OCI-LY1 (cell line): ENCODE measurements at regions not wholly inside any gene's neighbourhood (a gene's known extent, or its start where the extent isn't known, plus 50 kb on each side); places are given as distances from the start of the nearest gene placed in this dataset.

Experiments
- H2AFZ ChIP-seq: fragments of 200-600 bp; sonication (generic), shearing (Covaris generic); 2 replicates; pipeline ENCODE4 v1.6.0; 2014; ENCODE audit warnings: antibody characterized with exemption, mild to moderate bottlenecking, low read length
- H3F3A ChIP-seq: fragments of 200-600 bp; sonication (generic), shearing (Covaris generic); 2 replicates; pipeline ENCODE4 v1.6.0; 2014; ENCODE audit warnings: mild to moderate bottlenecking, antibody characterized with exemption, low read length, moderate library complexity; ENCODE audit not compliant: insufficient read depth
- H3K27ac ChIP-seq: fragments of 200-600 bp; sonication (generic); 2 replicates; pipeline ENCODE4 v1.5.1; 2014; ENCODE audit warnings: low read length, mixed run types, mild to moderate bottlenecking, low read depth; ENCODE audit not compliant: poor library complexity, severe bottlenecking
- H3K27me3 ChIP-seq: fragments of 200-600 bp; sonication (generic); 2 replicates; pipeline ENCODE4 v1.6.0; 2014; ENCODE audit warnings: antibody characterized with exemption, mild to moderate bottlenecking, low read length, moderate library complexity; ENCODE audit not compliant: insufficient read depth
- H3K36me3 ChIP-seq: fragments of 200-600 bp; sonication (generic); 2 replicates; pipeline ENCODE4 v1.6.1; 2014; ENCODE audit warnings: mild to moderate bottlenecking, antibody characterized with exemption, low read length, moderate library complexity, mixed read lengths; ENCODE audit not compliant: insufficient read depth
- H3K4me1 ChIP-seq: fragments of 200-600 bp; sonication (generic); 2 replicates; pipeline ENCODE4 v1.5.1; 2014; ENCODE audit warnings: mild to moderate bottlenecking, low read length, moderate library complexity; ENCODE audit not compliant: insufficient read depth, severe bottlenecking
- H3K4me2 ChIP-seq: fragments of 200-600 bp; sonication (generic), shearing (Covaris generic); 2 replicates; pipeline ENCODE4 v1.6.1; 2014; ENCODE audit warnings: low read length
- H3K4me3 ChIP-seq: fragments of 200-600 bp; sonication (generic); 2 replicates; pipeline ENCODE4 v1.5.1; 2014; ENCODE audit warnings: low read length, low read depth, mild to moderate bottlenecking, mixed read lengths; ENCODE audit not compliant: poor library complexity, severe bottlenecking
- H3K79me2 ChIP-seq: fragments of 200-600 bp; shearing (Covaris generic); 2 replicates; pipeline ENCODE4 v1.6.1; 2016; ENCODE audit warnings: mixed run types, low read length, mixed read lengths; ENCODE audit not compliant: insufficient read depth
- H3K9ac ChIP-seq: fragments of 200-600 bp; sonication (generic), shearing (Covaris generic); 2 replicates; pipeline ENCODE4 v1.6.1; 2014; ENCODE audit warnings: mild to moderate bottlenecking, low read length, mixed read lengths
- H3K9me2 ChIP-seq: fragments of 200-600 bp; sonication (generic), shearing (Covaris generic); 2 replicates; pipeline ENCODE4 v1.6.1; 2014; ENCODE audit warnings: low read depth, mild to moderate bottlenecking, low read length, mixed read lengths
- H3K9me3 ChIP-seq: fragments of 200-600 bp; shearing (Covaris generic); 2 replicates; pipeline ENCODE4 v1.6.1; 2014; ENCODE audit warnings: low read length, mixed read lengths
- H4K20me1 ChIP-seq: fragments of 200-600 bp; sonication (generic), shearing (Covaris generic); 2 replicates; pipeline ENCODE4 v1.6.0; 2016; ENCODE audit warnings: mild to moderate bottlenecking, low read length; ENCODE audit not compliant: insufficient read depth
- EZH2 ChIP-seq: fragments of 200-600 bp; sonication (generic), shearing (Covaris generic); IDR thresholded peaks from 2 replicates; pipeline ENCODE4 v1.8.0; 2017; ENCODE audit warnings: borderline replicate concordance, mixed run types, mild to moderate bottlenecking, antibody characterized with exemption, low read length, moderate library complexity, mixed read lengths
- TF ChIP-seq, protein P1 (sequence below): fragments of 200-600 bp; sonication (generic), shearing (Covaris generic); IDR thresholded peaks from 2 replicates; pipeline ENCODE4 v1.5.1; 2017; ENCODE audit warnings: mild to moderate bottlenecking, antibody characterized with exemption, low read length, moderate library complexity, mixed read lengths

DNA sequence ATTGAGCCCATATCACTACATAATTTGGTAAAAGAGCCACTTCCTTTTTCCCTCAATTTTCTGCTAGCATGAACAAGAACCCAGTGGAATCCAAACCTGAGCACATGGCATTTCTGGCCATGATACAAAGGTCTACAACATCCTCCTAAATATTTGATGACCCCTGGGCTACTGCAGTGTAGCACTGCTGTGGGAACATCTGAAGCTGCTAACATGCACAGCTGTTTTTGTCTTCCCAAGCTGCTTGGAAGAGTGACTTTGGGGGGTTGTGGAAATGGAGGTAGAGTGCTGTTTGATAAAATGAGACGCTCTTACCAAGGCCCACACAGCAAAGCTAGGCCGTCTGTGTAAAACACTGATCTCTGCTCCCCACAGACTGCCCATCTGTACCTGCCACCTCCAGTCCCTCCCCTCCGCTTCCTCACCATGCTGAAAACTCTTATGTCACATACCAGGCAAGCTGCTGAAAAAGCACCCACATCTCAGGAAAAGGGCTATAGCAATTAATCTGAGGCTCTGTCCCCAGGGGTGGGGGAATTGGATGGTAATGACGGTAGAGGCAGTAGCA, 197.2 kb upstream of the HNRNPA3 start:
- Histone ChIP-seq H3K4me3 (no peak overlapping the region), H3K27me3 (no peaks in the 10 kb centered on the region), H2AFZ (no peak overlapping the region), H3K36me3 (no peaks in the 10 kb centered on the region), H4K20me1 (no peaks in the 10 kb centered on the region), H3K79me2 (no peaks in the 10 kb centered on the region), H3K4me1 (no peaks in the 10 kb centered on the region), H3K9me2 (no peaks in the 10 kb centered on the region), H3K9ac (no peak overlapping the region), H3K4me2 (no peak overlapping the region), H3F3A (no peaks in the 10 kb centered on the region), H3K9me3 (no peaks in the 10 kb centered on the region), H3K27ac (no peak overlapping the region)
- TF ChIP-seq, protein P1, sequence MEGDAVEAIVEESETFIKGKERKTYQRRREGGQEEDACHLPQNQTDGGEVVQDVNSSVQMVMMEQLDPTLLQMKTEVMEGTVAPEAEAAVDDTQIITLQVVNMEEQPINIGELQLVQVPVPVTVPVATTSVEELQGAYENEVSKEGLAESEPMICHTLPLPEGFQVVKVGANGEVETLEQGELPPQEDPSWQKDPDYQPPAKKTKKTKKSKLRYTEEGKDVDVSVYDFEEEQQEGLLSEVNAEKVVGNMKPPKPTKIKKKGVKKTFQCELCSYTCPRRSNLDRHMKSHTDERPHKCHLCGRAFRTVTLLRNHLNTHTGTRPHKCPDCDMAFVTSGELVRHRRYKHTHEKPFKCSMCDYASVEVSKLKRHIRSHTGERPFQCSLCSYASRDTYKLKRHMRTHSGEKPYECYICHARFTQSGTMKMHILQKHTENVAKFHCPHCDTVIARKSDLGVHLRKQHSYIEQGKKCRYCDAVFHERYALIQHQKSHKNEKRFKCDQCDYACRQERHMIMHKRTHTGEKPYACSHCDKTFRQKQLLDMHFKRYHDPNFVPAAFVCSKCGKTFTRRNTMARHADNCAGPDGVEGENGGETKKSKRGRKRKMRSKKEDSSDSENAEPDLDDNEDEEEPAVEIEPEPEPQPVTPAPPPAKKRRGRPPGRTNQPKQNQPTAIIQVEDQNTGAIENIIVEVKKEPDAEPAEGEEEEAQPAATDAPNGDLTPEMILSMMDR, result no peak
- no peak for TF ChIP-seq EZH2

DNA sequence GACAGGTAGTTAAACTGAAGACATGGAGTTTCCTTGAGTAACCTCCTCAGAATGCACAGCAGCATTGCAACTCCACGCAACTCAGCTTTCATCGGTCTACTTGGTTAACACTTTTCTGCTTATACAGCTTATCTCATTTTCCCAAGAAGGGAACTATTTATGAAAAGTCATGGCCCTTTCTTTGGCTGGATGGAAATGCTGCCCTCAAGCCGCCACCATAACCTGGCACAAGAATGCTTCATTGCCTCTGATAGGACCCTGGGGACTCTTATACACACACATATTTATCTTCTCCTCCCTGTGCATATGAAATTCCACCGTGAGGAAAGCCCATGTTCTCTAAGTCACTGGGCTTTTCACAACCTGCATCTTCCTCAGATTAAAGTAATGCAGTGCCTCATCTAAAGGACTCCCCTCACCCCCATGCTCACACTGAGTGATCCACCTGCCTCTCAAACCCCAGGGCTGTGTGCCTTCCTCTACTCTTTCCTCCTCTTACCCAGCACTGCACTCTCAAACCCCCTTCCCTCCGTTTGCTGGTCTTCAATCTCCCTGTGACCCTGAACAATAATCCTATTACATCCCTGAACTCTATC, 192.0 kb upstream of the HNRNPA3 start:
- Histone ChIP-seq H3K9ac (no peak overlapping the region), H3K36me3 (no peaks in the 10 kb centered on the region), H2AFZ (no peak overlapping the region), H3K4me1 (no peaks in the 10 kb centered on the region), H3K4me2 (no peak overlapping the region), H3K9me2 (no peaks in the 10 kb centered on the region), H3K9me3 (no peaks in the 10 kb centered on the region), H3K27ac (no peak overlapping the region), H3K4me3 (no peak overlapping the region), H4K20me1 (no peaks in the 10 kb centered on the region), H3K79me2 (no peaks in the 10 kb centered on the region), H3K27me3 (no peaks in the 10 kb centered on the region), H3F3A (no peaks in the 10 kb centered on the region)
- TF ChIP-seq EZH2, result no peak
- TF ChIP-seq, protein P1, result no peak

DNA sequence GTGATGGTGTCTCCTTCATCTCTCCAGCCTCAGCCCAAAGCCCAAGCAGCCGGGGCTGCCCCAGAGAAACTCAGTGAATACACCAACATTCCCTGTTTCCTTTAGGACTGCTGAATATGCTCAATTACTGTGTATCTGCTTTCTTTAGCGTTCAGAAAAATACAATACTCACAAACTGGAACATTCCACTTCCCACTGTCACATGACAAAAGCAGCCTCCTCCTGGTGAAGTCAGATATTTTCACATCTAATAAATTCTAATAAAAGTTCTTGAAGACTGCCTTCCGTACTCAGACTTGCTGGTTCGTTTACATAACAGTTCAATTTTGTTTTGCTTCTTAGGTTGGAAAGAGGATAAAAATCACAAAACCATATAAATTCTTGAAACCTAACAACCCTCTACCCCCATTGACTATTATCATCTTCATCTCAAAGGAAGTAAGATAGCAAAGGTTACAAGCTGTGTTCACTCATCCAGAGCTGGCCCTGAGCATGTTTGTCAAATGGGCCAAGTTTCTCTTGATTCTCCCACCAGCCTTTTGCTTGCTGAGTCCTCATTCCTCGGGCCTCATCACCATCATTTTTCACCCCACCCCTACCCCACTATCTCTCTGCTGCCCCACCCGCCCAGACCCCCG, 190.8 kb upstream of the HNRNPA3 start:
- H3K4me2 ChIP-seq, result no peak overlapping the region
- no peaks in the 10 kb centered on the region for H3K9me2 ChIP-seq
- no peak overlapping the region for H3K9ac ChIP-seq
- TF ChIP-seq, protein P1, result no peak
- TF ChIP-seq EZH2, result no peak
- no peaks in the 10 kb centered on the region for H3K36me3 ChIP-seq
- H3K9me3 ChIP-seq, result no peaks in the 10 kb centered on the region
- no peaks in the 10 kb centered on the region for H3K4me1 ChIP-seq
- H3K27ac ChIP-seq, result no peak overlapping the region
- no peaks in the 10 kb centered on the region for H3K27me3 ChIP-seq
- H2AFZ ChIP-seq, result no peak overlapping the region
- no peaks in the 10 kb centered on the region for H3F3A ChIP-seq
- H4K20me1 ChIP-seq, result no peaks in the 10 kb centered on the region
- no peaks in the 10 kb centered on the region for H3K79me2 ChIP-seq
- no peak overlapping the region for H3K4me3 ChIP-seq
